ENCODE measurements at regions not wholly inside any gene's neighbourhood (a gene's known extent, or its start where the extent isn't known, plus 50 kb on each side); places are given as distances from the start of the nearest gene placed in this dataset.
A peak's percentile ranks its signal among the peaks of the same experiment; 100 is the strongest.
"Not testable (repeated sequence)": the region's sequence is repeated elsewhere in the genome, so short reads cannot be mapped to it uniquely, and the experiment has no call there.

GRCh38 chr20:41735949-41736348 lies 117.8 kb upstream of the CHD6 start:
- intact Hi-C loops (cut with micrococcal nuclease), result loop anchor here (10.0 kb wide), 1 partner anchor 1449 kb away; the partner anchor contains the start of gene PTPRT
- TF ChIP-seq CTCF (IDR thresholded peaks at IDR 0.05; ENCODE audit: borderline replicate concordance), result no peak
- H3K4me1 ChIP-seq, result no peaks in the 10 kb centered on the region
- H3K4me3 ChIP-seq, result no peak overlapping the region
- H3K36me3 ChIP-seq, result no peaks in the 10 kb centered on the region
- DNase-seq, result no peak
- H3K27me3 ChIP-seq (ENCODE audit: low read depth), result no peaks in the 10 kb centered on the region
- H3K9me3 ChIP-seq (replicated peaks), result peaks cover 8% of the 10 kb centered on the region
- H3K27ac ChIP-seq (replicated peaks), result no peak overlapping the region

DNA sequence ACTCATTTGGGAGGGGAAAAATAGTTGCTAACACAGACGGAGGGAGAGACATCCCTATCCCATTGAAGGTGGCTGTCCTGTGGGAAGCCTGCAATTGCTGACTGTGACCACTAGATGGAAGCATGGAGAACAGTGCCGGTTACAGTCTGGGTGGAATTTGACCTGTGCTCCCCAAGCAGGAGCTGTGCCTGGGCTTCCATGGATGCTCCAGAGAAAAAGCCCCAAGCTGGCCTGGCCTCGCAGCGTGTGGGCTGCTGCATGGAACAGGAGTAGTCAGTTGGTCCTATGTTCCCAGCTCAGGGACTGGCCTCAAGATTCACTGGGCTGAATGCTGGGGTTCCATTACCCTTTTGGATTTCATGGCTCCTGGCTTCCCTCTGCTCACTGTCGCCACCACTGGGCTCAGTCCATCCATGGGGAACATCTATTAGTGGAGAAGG lies 116.3 kb upstream of the CHD6 start:
- intact Hi-C loops (cut with micrococcal nuclease), result loop anchor here (10.0 kb wide), 1 partner anchor 1450 kb away; the partner anchor contains the start of gene PTPRT
- DNase-seq, result no peak
- Histone ChIP-seq H3K4me1 (no peaks in the 10 kb centered on the region), H3K36me3 (no peaks in the 10 kb centered on the region), H3K9me3 (replicated peaks) (peaks cover 8% of the 10 kb centered on the region), H3K27me3 (ENCODE audit: low read depth) (no peaks in the 10 kb centered on the region), H3K4me3 (no peak overlapping the region), H3K27ac (replicated peaks) (no peak overlapping the region)
- TF ChIP-seq CTCF (IDR thresholded peaks at IDR 0.05; ENCODE audit: borderline replicate concordance), result peak; percentile 93

DNA sequence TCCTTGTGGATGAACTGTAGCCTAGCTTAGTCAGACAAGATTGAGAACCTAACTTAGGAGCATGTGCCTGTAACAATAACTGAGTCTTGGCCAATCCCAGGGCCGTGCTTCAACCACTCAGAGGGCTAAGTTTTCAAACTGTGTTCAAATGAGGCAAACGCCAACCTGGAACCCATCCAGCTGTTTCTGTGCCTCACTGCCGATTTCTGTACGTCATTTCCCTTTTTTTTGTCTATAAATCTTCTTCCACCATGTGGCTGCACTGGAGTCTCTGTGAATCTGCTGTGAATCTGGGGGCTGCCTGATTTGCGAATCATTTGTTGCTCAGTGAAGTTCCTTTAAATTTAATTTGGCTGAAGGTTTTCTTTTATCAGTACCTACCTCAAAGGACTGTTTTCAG lies 115.0 kb upstream of the CHD6 start:
- DNase-seq, result no peak
- no peak overlapping the region for H3K4me3 ChIP-seq
- H3K27ac ChIP-seq (replicated peaks), result no peak overlapping the region
- intact Hi-C loops (cut with micrococcal nuclease), result loop anchor here (10.0 kb wide), 1 partner anchor 1452 kb away; the partner anchor contains the start of gene PTPRT
- peaks cover 8% of the 10 kb centered on the region for H3K9me3 ChIP-seq (replicated peaks)
- TF ChIP-seq CTCF (IDR thresholded peaks at IDR 0.05; ENCODE audit: borderline replicate concordance), result no peak
- H3K36me3 ChIP-seq, result no peaks in the 10 kb centered on the region
- H3K27me3 ChIP-seq (ENCODE audit: low read depth), result no peaks in the 10 kb centered on the region
- H3K4me1 ChIP-seq, result no peaks in the 10 kb centered on the region

GRCh38 chr20:41731198-41731597 lies 113.0 kb upstream of the CHD6 start:
- H3K4me3 ChIP-seq; H3K9me3 ChIP-seq (replicated peaks); H3K4me1 ChIP-seq; DNase-seq; H3K36me3 ChIP-seq; H3K27ac ChIP-seq (replicated peaks); H3K27me3 ChIP-seq (ENCODE audit: low read depth): not testable (repeated sequence)
- intact Hi-C loops (cut with micrococcal nuclease), result loop anchor here (10.0 kb wide), 1 partner anchor 1454 kb away; the partner anchor contains the start of gene PTPRT

GRCh38 chr20:41727681-41728080 lies 109.5 kb upstream of the CHD6 start:
- H3K4me3 ChIP-seq; H3K4me1 ChIP-seq; H3K27ac ChIP-seq (replicated peaks); H3K36me3 ChIP-seq; intact Hi-C loops (cut with micrococcal nuclease); H3K9me3 ChIP-seq (replicated peaks); DNase-seq: not testable (repeated sequence)
- H3K27me3 ChIP-seq (ENCODE audit: low read depth), result peaks cover 12% of the 10 kb centered on the region

- no peak for DNase-seq
- Histone ChIP-seq H3K36me3 (no peaks in the 10 kb centered on the region), H3K9me3 (replicated peaks) (no peaks in the 10 kb centered on the region), H3K4me3 (no peak overlapping the region), H3K27me3 (ENCODE audit: low read depth) (peaks cover 14% of the 10 kb centered on the region), H3K4me1 (no peaks in the 10 kb centered on the region), H3K27ac (replicated peaks) (no peak overlapping the region)
- intact Hi-C loops (cut with micrococcal nuclease), result no loop called here
- TF ChIP-seq CTCF (IDR thresholded peaks at IDR 0.05; ENCODE audit: borderline replicate concordance), result no peak
Measured at GRCh38 chr20:41726727-41727126, 108.5 kb upstream of the CHD6 start.
